C4-2B (cell line): ENCODE measurements at regions not wholly inside any gene's neighbourhood (a gene's known extent, or its start where the extent isn't known, plus 50 kb on each side); places are given as distances from the start of the nearest gene placed in this dataset.

Experiments used
- ZFX ChIP-seq: fragments of 450-650 bp; IDR thresholded peaks from 2 replicates; pipeline ENCODE4 v1.6.1; 2017
- TF ChIP-seq, protein P1 (sequence below): fragments of 450-650 bp; conservative IDR thresholded peaks from 2 replicates; pipeline ENCODE4 v1.5.1; 2017; ENCODE audit warnings: mild to moderate bottlenecking

DNA sequence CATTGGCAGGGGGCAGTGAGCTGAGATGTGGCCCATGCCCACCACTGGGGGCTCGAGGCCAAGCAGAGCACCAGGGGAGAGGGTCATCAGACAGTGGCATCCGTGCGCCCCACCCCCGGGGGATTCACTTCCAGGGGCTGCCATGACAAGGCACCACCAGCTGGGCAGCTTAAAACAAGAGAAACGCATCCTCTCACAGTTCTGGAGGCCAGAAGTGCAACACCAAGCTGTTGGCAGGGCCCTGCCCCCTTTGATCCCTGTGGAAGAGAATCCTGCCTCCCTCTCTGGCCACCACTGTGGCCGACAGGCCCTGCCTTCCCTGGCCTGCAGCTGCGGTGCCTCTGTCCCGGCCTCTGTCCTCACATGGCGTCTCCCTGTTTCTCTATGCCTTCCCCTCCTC, 187.7 kb upstream of the ID2 start:
- no peak for TF ChIP-seq ZFX
- TF ChIP-seq, protein P1, sequence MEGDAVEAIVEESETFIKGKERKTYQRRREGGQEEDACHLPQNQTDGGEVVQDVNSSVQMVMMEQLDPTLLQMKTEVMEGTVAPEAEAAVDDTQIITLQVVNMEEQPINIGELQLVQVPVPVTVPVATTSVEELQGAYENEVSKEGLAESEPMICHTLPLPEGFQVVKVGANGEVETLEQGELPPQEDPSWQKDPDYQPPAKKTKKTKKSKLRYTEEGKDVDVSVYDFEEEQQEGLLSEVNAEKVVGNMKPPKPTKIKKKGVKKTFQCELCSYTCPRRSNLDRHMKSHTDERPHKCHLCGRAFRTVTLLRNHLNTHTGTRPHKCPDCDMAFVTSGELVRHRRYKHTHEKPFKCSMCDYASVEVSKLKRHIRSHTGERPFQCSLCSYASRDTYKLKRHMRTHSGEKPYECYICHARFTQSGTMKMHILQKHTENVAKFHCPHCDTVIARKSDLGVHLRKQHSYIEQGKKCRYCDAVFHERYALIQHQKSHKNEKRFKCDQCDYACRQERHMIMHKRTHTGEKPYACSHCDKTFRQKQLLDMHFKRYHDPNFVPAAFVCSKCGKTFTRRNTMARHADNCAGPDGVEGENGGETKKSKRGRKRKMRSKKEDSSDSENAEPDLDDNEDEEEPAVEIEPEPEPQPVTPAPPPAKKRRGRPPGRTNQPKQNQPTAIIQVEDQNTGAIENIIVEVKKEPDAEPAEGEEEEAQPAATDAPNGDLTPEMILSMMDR: no peak
